DND-41 (cell line): ENCODE measurements at regions not wholly inside any gene's neighbourhood (a gene's known extent, or its start where the extent isn't known, plus 50 kb on each side); places are given as distances from the start of the nearest gene placed in this dataset.

ENCODE experiments used
- CTCF ChIP-seq: IDR thresholded peaks from 2 replicates; pipeline ENCODE4 v1.5.1; 2012; ENCODE audit warnings: borderline replicate concordance, low read length, moderate library complexity, mild to moderate bottlenecking; ENCODE audit not compliant: poor library complexity, severe bottlenecking; ENCODE audit errors: extremely low read depth
- EZH2 ChIP-seq: IDR thresholded peaks from 3 replicates; pipeline ENCODE4 v1.6.1; 2012; ENCODE audit warnings: borderline replicate concordance, low read depth, mild to moderate bottlenecking, moderate library complexity, low read length, inconsistent platforms; ENCODE audit not compliant: severe bottlenecking

- TF ChIP-seq EZH2 (no peak), CTCF (no peak)
These were observed 66.7 kb upstream of the BOD1L1 start for GRCh38 chr4:13694256-13694655.
